DMS114 treated with DMSO at 0.1 percent for 48 hours (cell line): ENCODE measurements at regions not wholly inside any gene's neighbourhood (a gene's known extent, or its start where the extent isn't known, plus 50 kb on each side); places are given as distances from the start of the nearest gene placed in this dataset.

Experiments
- DNase-seq: peaks from one replicate; lab custom pipeline; 2025; ENCODE audit not compliant: unreplicated experiment; lab: John Stamatoyannopoulos, UW

DNA sequence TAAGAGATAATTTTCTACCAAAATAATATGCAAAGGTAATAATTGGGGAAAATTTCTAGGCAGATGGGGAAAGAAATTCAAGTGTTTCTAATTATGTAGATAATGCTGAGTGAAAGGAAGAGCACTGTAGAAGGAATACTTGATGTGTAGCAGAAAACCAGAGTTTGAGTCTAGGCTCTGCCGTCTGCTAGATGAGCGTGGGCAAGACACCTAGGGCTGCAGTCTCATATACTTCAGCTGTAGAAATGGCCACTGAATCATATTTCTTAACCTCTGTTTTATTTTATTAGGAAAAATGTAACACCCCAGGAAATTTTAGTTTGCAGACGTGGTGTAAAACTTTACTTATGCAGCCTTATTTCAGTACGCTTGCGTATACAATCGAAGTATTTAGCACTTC, 59.8 kb upstream of the SLC38A2 start:
- no peak for DNase-seq

DNA sequence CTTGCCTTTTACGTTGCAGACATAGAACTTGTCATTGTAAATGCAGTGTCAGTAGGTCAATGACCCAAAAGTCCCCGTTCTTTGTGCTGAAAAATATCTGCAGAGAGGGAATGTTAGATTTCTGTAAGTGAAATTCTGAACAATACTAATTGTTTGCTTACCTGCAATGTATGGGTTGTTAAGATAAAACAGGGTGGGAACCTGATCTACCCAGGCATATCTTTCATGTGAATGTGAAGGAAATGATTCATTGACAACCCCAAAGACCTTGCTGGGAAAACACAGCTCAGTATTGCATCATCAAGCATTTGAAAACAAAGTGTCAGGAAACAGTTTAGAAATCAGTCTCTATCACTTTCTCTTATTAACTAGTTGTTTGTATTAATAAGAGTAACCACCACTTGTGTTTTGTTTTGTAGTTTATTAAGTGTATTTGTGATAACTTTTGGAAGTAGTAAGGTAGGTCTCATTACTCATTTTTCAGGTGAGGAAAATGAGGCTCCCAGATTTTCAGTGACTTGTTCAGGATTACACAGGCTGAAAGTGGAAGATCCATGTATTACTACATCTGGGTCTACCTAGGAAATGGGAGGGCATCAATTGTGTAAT, 57.9 kb upstream of the SLC38A2 start:
- no peak for DNase-seq
